ENCODE measurements at regions not wholly inside any gene's neighbourhood (a gene's known extent, or its start where the extent isn't known, plus 50 kb on each side); places are given as distances from the start of the nearest gene placed in this dataset.

- no peak for TF ChIP-seq RCOR2 (CRISPR knock-in tag; IDR thresholded peaks at IDR 0.05)
- no peak for TF ChIP-seq KMT2B (CRISPR knock-in tag; IDR thresholded peaks at IDR 0.05)
- no peak for TF ChIP-seq MLXIP (CRISPR knock-in tag; IDR thresholded peaks at IDR 0.05; ENCODE audit: borderline replicate concordance)
- no peak for TF ChIP-seq TP53 (CRISPR knock-in tag; conservative IDR thresholded peaks at IDR 0.05)
- no peak for TF ChIP-seq CENPX (CRISPR knock-in tag; IDR thresholded peaks at IDR 0.05)
- no peak for TF ChIP-seq ZBTB49 (CRISPR knock-in tag; IDR thresholded peaks at IDR 0.05; ENCODE audit: borderline replicate concordance)
- no peak for TF ChIP-seq NFIC (IDR thresholded peaks at IDR 0.05; ENCODE audit: low read length)
- TF ChIP-seq ARID2 (CRISPR knock-in tag; IDR thresholded peaks at IDR 0.05; ENCODE audit: borderline replicate concordance), result no peak
- TF ChIP-seq ZNF687 (CRISPR knock-in tag; IDR thresholded peaks at IDR 0.05), result peak; percentile 49; the same call in 1 of the 2 replicates
- no peak for TF ChIP-seq ZNF235 (CRISPR knock-in tag; IDR thresholded peaks at IDR 0.05; ENCODE audit: borderline replicate concordance)
- TF ChIP-seq ZFP36L1 (CRISPR knock-in tag; IDR thresholded peaks at IDR 0.05), result no peak
- peak in 1 of 2 experiments; percentile 60; a peak in 1 of 4 replicates for TF ChIP-seq EP300 (IDR thresholded peaks at IDR 0.05; ENCODE audit: low read depth in 2 of 2, low read length in 2 of 2)
- TF ChIP-seq EP300 (CRISPR knock-in tag; IDR thresholded peaks at IDR 0.05; ENCODE audit: borderline replicate concordance), result no peak
- no peak for TF ChIP-seq PCBP2 (optimal IDR thresholded peaks at IDR 0.05; ENCODE audit: low read depth, low read length, poor library complexity, severe bottlenecking)
- no peak for TF ChIP-seq ZNF264 (CRISPR knock-in tag; IDR thresholded peaks at IDR 0.05)
- TF ChIP-seq ZNF503 (CRISPR knock-in tag; IDR thresholded peaks at IDR 0.05), result no peak
- no peak for TF ChIP-seq ARNT (IDR thresholded peaks at IDR 0.05)
- peak; percentile 36; the same call in 1 of the 2 replicates for TF ChIP-seq KAT8 (CRISPR knock-in tag; IDR thresholded peaks at IDR 0.05)
- no peak for TF ChIP-seq FOXK1 (CRISPR knock-in tag; IDR thresholded peaks at IDR 0.05; ENCODE audit: borderline replicate concordance, low read depth)
Observed at GRCh38 chr16:29321585-29321984, 84.9 kb downstream of the NPIPB11 start (continued).

All from HepG2 (cell line).